GM23338 (cell line): ENCODE measurements at regions not wholly inside any gene's neighbourhood (a gene's known extent, or its start where the extent isn't known, plus 50 kb on each side); places are given as distances from the start of the nearest gene placed in this dataset.

Source experiments
- EZH2 ChIP-seq: fragments of 200-600 bp; sonication (generic); IDR thresholded peaks from one replicate; pipeline ENCODE4 v1.8.0; 2017; ENCODE audit warnings: antibody characterized with exemption, mild to moderate bottlenecking, low read depth; ENCODE audit not compliant: unreplicated experiment
- POLR2AphosphoS5 ChIP-seq: IDR thresholded peaks from 2 replicates; pipeline ENCODE4 v1.6.1; 2016; ENCODE audit warnings: antibody characterized with exemption, low read depth
- TF ChIP-seq, protein P1 (sequence below), 2 experiments: fragments of 200-600 bp in 1 of 2; sonication (generic) in 1 of 2; conservative IDR thresholded peaks; 2 replicates each; pipeline versions ENCODE4 v1.5.1 to v1.6.1; 2016 to 2017; ENCODE audit warnings: antibody characterized with exemption in 2 of 2, low read depth in 2 of 2, mild to moderate bottlenecking in 2 of 2, moderate library complexity in 1 of 2

DNA sequence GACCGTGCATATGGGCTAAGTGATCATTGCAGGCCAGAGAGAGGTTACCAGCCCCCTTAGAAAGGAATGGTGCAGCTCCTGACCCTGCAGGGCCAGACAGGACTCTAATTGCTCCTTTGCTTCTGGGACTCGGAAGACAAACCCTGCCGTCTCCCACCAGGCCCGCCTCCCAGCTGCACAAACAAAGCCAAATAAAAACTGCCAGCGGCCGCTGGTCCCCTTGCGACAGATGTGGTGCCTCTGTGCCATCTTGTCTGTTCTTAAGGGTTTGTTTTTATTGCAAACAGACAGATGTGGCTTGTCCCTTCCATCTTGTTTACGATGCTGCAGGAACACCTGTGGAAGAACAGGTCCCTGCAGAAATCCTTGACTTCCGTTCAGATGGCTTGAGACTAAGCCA, 434.4 kb upstream of the TSHZ3 start:
- TF ChIP-seq, protein P1, sequence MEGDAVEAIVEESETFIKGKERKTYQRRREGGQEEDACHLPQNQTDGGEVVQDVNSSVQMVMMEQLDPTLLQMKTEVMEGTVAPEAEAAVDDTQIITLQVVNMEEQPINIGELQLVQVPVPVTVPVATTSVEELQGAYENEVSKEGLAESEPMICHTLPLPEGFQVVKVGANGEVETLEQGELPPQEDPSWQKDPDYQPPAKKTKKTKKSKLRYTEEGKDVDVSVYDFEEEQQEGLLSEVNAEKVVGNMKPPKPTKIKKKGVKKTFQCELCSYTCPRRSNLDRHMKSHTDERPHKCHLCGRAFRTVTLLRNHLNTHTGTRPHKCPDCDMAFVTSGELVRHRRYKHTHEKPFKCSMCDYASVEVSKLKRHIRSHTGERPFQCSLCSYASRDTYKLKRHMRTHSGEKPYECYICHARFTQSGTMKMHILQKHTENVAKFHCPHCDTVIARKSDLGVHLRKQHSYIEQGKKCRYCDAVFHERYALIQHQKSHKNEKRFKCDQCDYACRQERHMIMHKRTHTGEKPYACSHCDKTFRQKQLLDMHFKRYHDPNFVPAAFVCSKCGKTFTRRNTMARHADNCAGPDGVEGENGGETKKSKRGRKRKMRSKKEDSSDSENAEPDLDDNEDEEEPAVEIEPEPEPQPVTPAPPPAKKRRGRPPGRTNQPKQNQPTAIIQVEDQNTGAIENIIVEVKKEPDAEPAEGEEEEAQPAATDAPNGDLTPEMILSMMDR (conservative IDR thresholded peaks at IDR 0.05; ENCODE audit: low read depth in 2 of 2): no peak
- TF ChIP-seq EZH2 (no peak), POLR2AphosphoS5 (no peak)
